SKM-1 (cell line): ENCODE measurements at regions not wholly inside any gene's neighbourhood (a gene's known extent, or its start where the extent isn't known, plus 50 kb on each side); places are given as distances from the start of the nearest gene placed in this dataset.

Experiments
- DNase-seq: peaks from one replicate; lab custom pipeline; 2025; ENCODE audit not compliant: unreplicated experiment; lab: John Stamatoyannopoulos, UW

- no peak for DNase-seq
Observed at GRCh38 chr18:41700416-41700815, 254.6 kb upstream of the PIK3C3 start.

- no peak for DNase-seq
Observed at GRCh38 chr18:41695441-41695840, 259.6 kb upstream of the PIK3C3 start.

- DNase-seq, result no peak
Observed at GRCh38 chr18:41693008-41693407, 262.0 kb upstream of the PIK3C3 start.

- no peak for DNase-seq
Observed at GRCh38 chr18:41690332-41691127, 264.5 kb upstream of the PIK3C3 start.

- peak; percentile 23 for DNase-seq
Observed at GRCh38 chr18:41687138-41687537, 267.9 kb upstream of the PIK3C3 start.

- DNase-seq, result no peak
Observed at GRCh38 chr18:41681138-41681880, 273.7 kb upstream of the PIK3C3 start.

GRCh38 chr18:41674506-41674905 is 280.5 kb upstream of the PIK3C3 start:
- no peak for DNase-seq

GRCh38 chr18:41666231-41666630 is 288.8 kb upstream of the PIK3C3 start:
- DNase-seq, result no peak

- DNase-seq, result no peak
Observed at GRCh38 chr18:41665210-41665609, 289.8 kb upstream of the PIK3C3 start.

GRCh38 chr18:41660654-41661053 is 294.4 kb upstream of the PIK3C3 start:
- DNase-seq, result no peak

- DNase-seq, result no peak
Observed at GRCh38 chr18:41659438-41660130, 295.4 kb upstream of the PIK3C3 start.

- no peak for DNase-seq
Observed at GRCh38 chr18:41657189-41657588, 297.8 kb upstream of the PIK3C3 start.

- peak; percentile 86 for DNase-seq
Observed at GRCh38 chr18:41655074-41655473, 300.0 kb upstream of the PIK3C3 start.

- DNase-seq, result no peak
Observed at GRCh38 chr18:41647914-41648313, 307.1 kb upstream of the PIK3C3 start.

- DNase-seq, result no peak
Observed at GRCh38 chr18:41646915-41647620, 308.0 kb upstream of the PIK3C3 start.

GRCh38 chr18:41645589-41646360 is 309.3 kb upstream of the PIK3C3 start:
- DNase-seq, result peak; percentile 85

- peak; percentile 51 for DNase-seq
Observed at GRCh38 chr18:41644466-41644865, 310.6 kb upstream of the PIK3C3 start.

GRCh38 chr18:41643427-41643826 is 311.6 kb upstream of the PIK3C3 start:
- no peak for DNase-seq

- DNase-seq, result no peak
Observed at GRCh38 chr18:41642756-41643155, 312.3 kb upstream of the PIK3C3 start.

- no peak for DNase-seq
Observed at GRCh38 chr18:41639218-41639617, 315.8 kb upstream of the PIK3C3 start.
